ENCODE measurements at regions not wholly inside any gene's neighbourhood (a gene's known extent, or its start where the extent isn't known, plus 50 kb on each side); places are given as distances from the start of the nearest gene placed in this dataset.

GRCh38 chr16:11492808-11493530 is 93.8 kb downstream of the LITAF start:
- TF ChIP-seq JUND (IDR thresholded peaks at IDR 0.05; ENCODE audit: low read depth): no peak
- in situ Hi-C loops (cut with HindIII; ENCODE audit: low pct_unique_long_range_greater_than_20kb, low sequenced_read_pairs): no loop called here
- DNase-seq (ENCODE audit: low read depth in 1 of 2, low spot score in 1 of 2): no peak

DNA sequence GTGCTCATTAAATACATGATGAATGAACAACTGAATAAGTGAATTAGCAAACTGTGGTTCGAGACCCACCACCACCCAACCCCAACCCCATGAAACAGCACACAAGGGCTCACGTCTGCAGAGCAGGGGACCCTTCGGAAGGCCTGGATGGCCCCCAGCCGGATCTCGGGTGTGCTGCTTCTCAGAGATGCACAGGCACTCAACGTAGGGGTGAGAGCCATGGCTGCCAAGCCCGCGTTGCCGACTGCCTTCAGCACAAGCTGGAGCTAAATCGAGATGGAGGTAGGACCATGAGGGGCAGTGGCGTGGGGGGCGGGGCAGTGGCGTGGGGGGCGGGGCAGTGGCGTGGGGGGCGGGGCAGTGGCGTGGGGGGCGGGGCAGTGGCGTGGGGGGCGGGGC is 93.2 kb downstream of the LITAF start:
- in situ Hi-C loops (cut with HindIII; ENCODE audit: low pct_unique_long_range_greater_than_20kb, low sequenced_read_pairs): no loop called here
- no peak for TF ChIP-seq JUND (IDR thresholded peaks at IDR 0.05; ENCODE audit: low read depth)
- DNase-seq (ENCODE audit: low read depth in 1 of 2, low spot score in 1 of 2): no peak

DNA sequence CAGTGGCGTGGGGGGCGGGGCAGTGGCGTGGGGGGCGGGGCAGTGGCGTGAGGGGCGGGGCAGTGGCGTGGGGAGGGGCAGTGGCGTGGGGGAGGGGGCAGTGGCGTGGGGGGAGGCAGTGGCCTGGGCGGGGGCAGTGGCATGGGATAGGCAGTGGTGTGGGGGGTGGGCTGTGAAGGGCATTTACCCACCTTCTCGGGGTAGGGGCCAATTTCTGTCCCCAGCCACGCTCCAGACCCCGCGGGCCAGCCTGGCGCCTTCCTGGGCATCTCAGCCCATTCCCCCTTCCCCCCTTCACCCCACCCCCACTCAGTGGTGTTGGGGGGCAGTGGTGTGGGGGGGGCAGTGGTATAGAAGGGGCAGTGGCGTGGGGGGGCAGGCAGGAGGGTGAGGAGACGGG is 92.7 kb downstream of the LITAF start:
- in situ Hi-C loops (cut with HindIII; ENCODE audit: low pct_unique_long_range_greater_than_20kb, low sequenced_read_pairs): no loop called here
- DNase-seq (ENCODE audit: low read depth in 1 of 2, low spot score in 1 of 2): no peak
- no peak for TF ChIP-seq JUND (IDR thresholded peaks at IDR 0.05; ENCODE audit: low read depth)

DNA sequence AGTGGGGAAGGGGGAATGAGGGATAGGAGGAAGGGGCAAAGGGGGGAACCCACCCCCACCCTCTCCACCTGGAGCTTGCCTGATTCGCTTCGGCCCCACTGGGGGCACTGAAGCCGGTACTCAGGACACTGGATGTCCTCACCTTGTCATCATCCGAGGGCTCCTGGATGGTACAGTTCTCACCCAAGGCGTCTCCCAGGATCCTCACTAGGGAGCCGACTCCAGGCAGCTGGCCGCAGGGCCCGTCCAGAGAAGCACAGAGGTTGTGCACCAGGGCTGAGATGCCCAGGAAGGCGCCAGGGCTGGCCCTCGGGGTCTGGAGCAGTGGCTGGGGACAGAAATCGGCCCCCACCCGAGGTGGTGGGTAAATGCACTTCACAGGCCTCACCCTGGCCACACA is 92.3 kb downstream of the LITAF start:
- TF ChIP-seq JUND (IDR thresholded peaks at IDR 0.05; ENCODE audit: low read depth): no peak
- in situ Hi-C loops (cut with HindIII; ENCODE audit: low pct_unique_long_range_greater_than_20kb, low sequenced_read_pairs): no loop called here
- no peak for DNase-seq (ENCODE audit: low read depth in 1 of 2, low spot score in 1 of 2)

GRCh38 chr16:11495066-11495407 is 91.7 kb downstream of the LITAF start:
- no peak for DNase-seq (ENCODE audit: low read depth in 1 of 2, low spot score in 1 of 2)
- in situ Hi-C loops (cut with HindIII; ENCODE audit: low pct_unique_long_range_greater_than_20kb, low sequenced_read_pairs): no loop called here

More at GRCh38 chr16:11495066-11495407, 91.7 kb downstream of the LITAF start:
- no peak for TF ChIP-seq JUND (IDR thresholded peaks at IDR 0.05; ENCODE audit: low read depth)
